ENCODE measurements at regions not wholly inside any gene's neighbourhood (a gene's known extent, or its start where the extent isn't known, plus 50 kb on each side); places are given as distances from the start of the nearest gene placed in this dataset.

DNA sequence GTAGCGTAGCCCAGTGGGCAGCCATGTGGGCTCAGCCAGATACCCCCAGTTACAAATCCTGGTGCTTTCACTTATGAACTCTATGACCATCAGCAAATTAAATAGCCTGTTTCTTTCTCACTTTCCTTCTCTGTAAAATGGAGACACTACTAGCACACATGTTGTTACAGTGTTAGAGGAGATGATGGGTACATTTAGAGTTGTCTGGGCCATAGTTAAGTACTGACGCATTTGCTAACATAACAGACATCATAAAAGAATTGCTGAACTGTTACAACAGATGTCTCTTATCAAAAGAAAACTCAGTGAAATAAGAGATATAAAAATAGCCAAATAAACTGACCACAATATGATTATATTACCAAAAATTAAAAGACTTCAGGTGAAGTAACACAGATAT lies 69.9 kb upstream of the DOK5 start:
- Histone ChIP-seq H2BK20ac (ENCODE audit: low read length) (no peak overlapping the region), H4K8ac (ENCODE audit: extremely low read depth, insufficient read depth, low read length) (no peak overlapping the region)
- CTCF ChIA-PET (ENCODE audit: partially characterized antibody) = no interaction called here

More for the DNA sequence above, 69.9 kb upstream of the DOK5 start:
- H3K56ac ChIP-seq (replicated peaks; ENCODE audit: insufficient read length, low read depth, low read length) = no peak overlapping the region
- no peaks in the 10 kb centered on the region for H3K23me2 ChIP-seq (ENCODE audit: low read depth, low read length)
- no peak for DNase-seq (ENCODE audit: low read depth in 1 of 2, low spot score in 2 of 2)
- H3K23ac ChIP-seq (ENCODE audit: insufficient read length) = no peak overlapping the region
- no peak overlapping the region for H3K4ac ChIP-seq (replicated peaks; ENCODE audit: insufficient read length, low read depth, low read length)
- H3K36me3 ChIP-seq (ENCODE audit: control insufficient read depth in 2 of 4, insufficient read depth in 4 of 4, low read length in 3 of 4) = no peaks in the 10 kb centered on the region
- H2BK5ac ChIP-seq (ENCODE audit: low read depth, low read length) = no peak overlapping the region
- WGBS, 2 experiments (ENCODE audit: extremely low coverage in 1 of 2, insufficient coverage in 1 of 2, insufficient read length in 1 of 2, insufficient replicate concordance in 2 of 2, low coverage in 1 of 2, low lambda C conversion rate in 2 of 2, missing lambda C conversion rate in 1 of 2) = 82% methylated on average over 2 of the region's 2 CpGs; no CpG with 5 or more reads in 1 of the 2 experiments
- no peaks in the 10 kb centered on the region for H4K20me1 ChIP-seq (replicated peaks in 1 of 2; ENCODE audit: control insufficient read depth in 1 of 2, insufficient read depth in 2 of 2, low read length in 2 of 2)
- no peaks in the 10 kb centered on the region for H3K4me1 ChIP-seq (replicated peaks in 1 of 4; ENCODE audit: control insufficient read depth in 3 of 4, insufficient read depth in 4 of 4, low read length in 3 of 4)
- FAIRE-seq = no peak
- H4K91ac ChIP-seq (replicated peaks; ENCODE audit: insufficient read length, low read length) = no peak overlapping the region
- no peak overlapping the region for H3K14ac ChIP-seq (ENCODE audit: insufficient read length)
- no peaks in the 10 kb centered on the region for H3K9me3 ChIP-seq (ENCODE audit: insufficient read depth in 2 of 2, low read depth in 1 of 2, low read length in 1 of 2)
- H2BK12ac ChIP-seq (ENCODE audit: low read depth, low read length) = no peak overlapping the region
- H3K4me3 ChIP-seq (ENCODE audit: extremely low read depth in 1 of 4, insufficient read depth in 2 of 4, low read depth in 3 of 4, low read length in 4 of 4) = no peak overlapping the region
- no peak overlapping the region for H2AFZ ChIP-seq (ENCODE audit: low read length)
- no peaks in the 10 kb centered on the region for H3K79me2 ChIP-seq (ENCODE audit: control insufficient read depth in 1 of 2, insufficient read depth in 2 of 2, low read length in 2 of 2)
- no peak overlapping the region for H3K9ac ChIP-seq (replicated peaks in 1 of 4; ENCODE audit: extremely low read depth in 1 of 4, low read depth in 3 of 4, low read length in 3 of 4)
- H3K27me3 ChIP-seq (replicated peaks in 1 of 4; ENCODE audit: control insufficient read depth in 3 of 4, extremely low read depth in 1 of 4, insufficient read depth in 3 of 4, low read length in 3 of 4) = no peaks in the 10 kb centered on the region
- no peak overlapping the region for H3K27ac ChIP-seq (ENCODE audit: low read depth, low read length)
- H3K4me2 ChIP-seq (ENCODE audit: insufficient read depth in 1 of 2, low read depth in 2 of 2, low read length in 2 of 2) = no peak overlapping the region
- no peak overlapping the region for H2AK5ac ChIP-seq (ENCODE audit: low read depth, low read length)
- no peak for TF ChIP-seq CTBP2 (IDR thresholded peaks at IDR 0.05; ENCODE audit: borderline replicate concordance, insufficient read depth, insufficient read length, low read length)
- TF ChIP-seq CEBPB (IDR thresholded peaks at IDR 0.05; ENCODE audit: low read depth, low read length) = no peak
- TF ChIP-seq POLR2A (IDR thresholded peaks at IDR 0.05; ENCODE audit: control extremely low read depth in 1 of 2, low read depth in 2 of 2, low read length in 2 of 2) = no peak
- no peak for TF ChIP-seq RNF2 (IDR thresholded peaks at IDR 0.05; ENCODE audit: borderline replicate concordance, low read depth, low read length, missing control alignments, poor library complexity, severe bottlenecking)
- no peak for TF ChIP-seq POLR2AphosphoS5 (IDR thresholded peaks at IDR 0.05; ENCODE audit: low read depth, low read length)
- TF ChIP-seq SP4 (IDR thresholded peaks at IDR 0.05; ENCODE audit: low read length) = no peak
- TF ChIP-seq EZH2 (IDR thresholded peaks at IDR 0.05; ENCODE audit: low read depth, low read length, severe bottlenecking) = no peak
- no peak for TF ChIP-seq SP1 (IDR thresholded peaks at IDR 0.05; ENCODE audit: low read depth, low read length)
- no peak for TF ChIP-seq NRF1 (IDR thresholded peaks at IDR 0.05; ENCODE audit: low read depth, low read length)
- no peak for TF ChIP-seq CHD1 (IDR thresholded peaks at IDR 0.05; ENCODE audit: low read depth, low read length)
- TF ChIP-seq SRF (IDR thresholded peaks at IDR 0.05; ENCODE audit: low read depth, low read length) = no peak
- no peak overlapping the region for H3K18ac ChIP-seq (ENCODE audit: extremely low read depth, low read length)
- H2BK15ac ChIP-seq (ENCODE audit: low read length) = no peak overlapping the region
- no peaks in the 10 kb centered on the region for H3K79me1 ChIP-seq (ENCODE audit: low read depth, low read length)
- POLR2A ChIA-PET (ENCODE audit: partially characterized antibody) = no interaction called here
- H4K5ac ChIP-seq (ENCODE audit: insufficient read length, low read depth, low read length) = no peak overlapping the region
- H2BK120ac ChIP-seq (replicated peaks; ENCODE audit: low read depth, low read length) = no peak overlapping the region

All from H1 (cell line).